ENCODE measurements at regions not wholly inside any gene's neighbourhood (a gene's known extent, or its start where the extent isn't known, plus 50 kb on each side); places are given as distances from the start of the nearest gene placed in this dataset.
"Not testable (repeated sequence)": the region's sequence is repeated elsewhere in the genome, so short reads cannot be mapped to it uniquely, and the experiment has no call there.

DNA sequence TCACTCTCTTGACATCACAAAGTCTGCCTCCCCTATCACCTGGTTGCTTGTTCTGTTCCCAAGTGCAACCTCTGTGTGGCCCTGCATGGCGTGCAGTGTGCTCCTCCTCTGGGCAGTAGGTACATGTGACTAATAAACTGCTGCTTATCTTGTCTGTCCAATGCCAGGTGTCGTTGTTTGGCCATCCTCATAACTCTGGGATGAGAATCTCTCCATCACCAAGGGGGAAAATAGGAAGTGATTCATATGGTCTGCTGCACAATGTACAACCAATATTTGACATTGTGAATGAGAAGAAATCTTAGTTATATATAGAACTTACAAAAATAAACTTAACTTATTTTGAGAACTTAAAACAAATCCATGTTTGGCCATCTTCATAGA lies 135.2 kb downstream of the INHBA start:
- TF ChIP-seq, protein P1, sequence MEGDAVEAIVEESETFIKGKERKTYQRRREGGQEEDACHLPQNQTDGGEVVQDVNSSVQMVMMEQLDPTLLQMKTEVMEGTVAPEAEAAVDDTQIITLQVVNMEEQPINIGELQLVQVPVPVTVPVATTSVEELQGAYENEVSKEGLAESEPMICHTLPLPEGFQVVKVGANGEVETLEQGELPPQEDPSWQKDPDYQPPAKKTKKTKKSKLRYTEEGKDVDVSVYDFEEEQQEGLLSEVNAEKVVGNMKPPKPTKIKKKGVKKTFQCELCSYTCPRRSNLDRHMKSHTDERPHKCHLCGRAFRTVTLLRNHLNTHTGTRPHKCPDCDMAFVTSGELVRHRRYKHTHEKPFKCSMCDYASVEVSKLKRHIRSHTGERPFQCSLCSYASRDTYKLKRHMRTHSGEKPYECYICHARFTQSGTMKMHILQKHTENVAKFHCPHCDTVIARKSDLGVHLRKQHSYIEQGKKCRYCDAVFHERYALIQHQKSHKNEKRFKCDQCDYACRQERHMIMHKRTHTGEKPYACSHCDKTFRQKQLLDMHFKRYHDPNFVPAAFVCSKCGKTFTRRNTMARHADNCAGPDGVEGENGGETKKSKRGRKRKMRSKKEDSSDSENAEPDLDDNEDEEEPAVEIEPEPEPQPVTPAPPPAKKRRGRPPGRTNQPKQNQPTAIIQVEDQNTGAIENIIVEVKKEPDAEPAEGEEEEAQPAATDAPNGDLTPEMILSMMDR (IDR thresholded peaks at IDR 0.05; ENCODE audit: extremely low read depth, insufficient read depth, missing control alignments), result no peak
- in situ Hi-C loops (cut with MboI; ENCODE audit: low pct_unique_long_range_greater_than_20kb, low sequenced_read_pairs, unreplicated experiment), result no loop called here
- no peak for DNase-seq (ENCODE audit: low spot score)

DNA sequence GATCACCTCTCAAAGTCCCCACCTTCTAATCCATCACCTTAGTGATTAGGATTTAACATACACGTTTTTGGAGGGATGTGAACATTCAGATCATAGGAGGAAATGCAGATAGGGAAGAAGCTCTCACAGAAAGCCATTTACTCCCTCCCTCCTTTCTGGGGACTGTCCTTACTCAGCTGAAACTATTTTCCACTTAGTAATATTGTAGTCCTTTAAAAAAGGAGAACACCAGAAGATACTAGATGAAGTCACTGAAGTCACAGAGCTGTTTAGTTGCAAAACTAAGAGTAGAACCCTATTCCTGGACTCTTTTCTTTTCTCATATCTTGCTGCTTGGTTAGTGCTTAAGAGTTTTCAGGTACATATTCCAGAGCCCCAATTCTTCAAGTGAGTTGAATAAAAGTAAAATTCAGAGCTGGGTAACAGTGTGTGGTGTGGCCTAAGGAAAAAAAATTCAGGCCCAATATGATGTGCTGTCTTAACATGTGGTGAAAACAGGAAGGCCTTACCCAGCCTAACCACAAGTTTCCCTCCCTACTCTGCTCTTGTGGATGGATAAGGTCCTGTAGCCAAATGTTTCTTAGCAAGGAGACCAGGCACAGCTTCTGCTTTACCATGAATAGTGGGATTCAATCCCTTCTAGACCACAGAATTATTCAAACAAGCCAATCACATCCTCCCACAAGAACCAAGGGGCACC lies 135.7 kb downstream of the INHBA start:
- no peak for DNase-seq (ENCODE audit: low spot score)
- in situ Hi-C loops (cut with MboI; ENCODE audit: low pct_unique_long_range_greater_than_20kb, low sequenced_read_pairs, unreplicated experiment), result no loop called here
- TF ChIP-seq, protein P1 (IDR thresholded peaks at IDR 0.05; ENCODE audit: extremely low read depth, insufficient read depth, missing control alignments), result no peak

DNA sequence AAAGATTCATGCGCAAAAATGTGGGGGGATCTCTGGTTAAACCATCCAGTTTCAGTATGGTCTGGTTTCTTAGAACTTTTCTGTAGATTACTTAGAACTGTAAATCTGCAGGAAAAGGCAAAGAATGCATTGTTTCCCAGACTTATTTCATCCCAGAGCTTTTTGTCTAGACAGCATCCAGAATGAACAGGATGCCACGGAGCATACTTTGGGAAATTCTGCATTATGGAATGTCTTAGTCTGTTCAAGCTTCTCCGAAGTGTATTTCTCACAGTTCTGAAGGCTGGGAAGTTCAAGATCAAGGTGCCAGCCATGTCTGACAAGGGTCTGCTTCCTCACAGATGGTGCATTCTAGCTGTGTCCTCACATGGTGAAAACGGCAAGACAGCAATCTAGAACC lies 136.3 kb downstream of the INHBA start:
- TF ChIP-seq, protein P1 (IDR thresholded peaks at IDR 0.05; ENCODE audit: extremely low read depth, insufficient read depth, missing control alignments), result no peak
- in situ Hi-C loops (cut with MboI; ENCODE audit: low pct_unique_long_range_greater_than_20kb, low sequenced_read_pairs, unreplicated experiment), result no loop called here
- DNase-seq (ENCODE audit: low spot score), result no peak

- TF ChIP-seq, protein P1 (IDR thresholded peaks at IDR 0.05; ENCODE audit: extremely low read depth, insufficient read depth, missing control alignments), result no peak
- in situ Hi-C loops (cut with MboI; ENCODE audit: low pct_unique_long_range_greater_than_20kb, low sequenced_read_pairs, unreplicated experiment), result no loop called here
- no peak for DNase-seq (ENCODE audit: low spot score)
Measured at GRCh38 chr7:41565655-41566054, 137.2 kb downstream of the INHBA start.

DNA sequence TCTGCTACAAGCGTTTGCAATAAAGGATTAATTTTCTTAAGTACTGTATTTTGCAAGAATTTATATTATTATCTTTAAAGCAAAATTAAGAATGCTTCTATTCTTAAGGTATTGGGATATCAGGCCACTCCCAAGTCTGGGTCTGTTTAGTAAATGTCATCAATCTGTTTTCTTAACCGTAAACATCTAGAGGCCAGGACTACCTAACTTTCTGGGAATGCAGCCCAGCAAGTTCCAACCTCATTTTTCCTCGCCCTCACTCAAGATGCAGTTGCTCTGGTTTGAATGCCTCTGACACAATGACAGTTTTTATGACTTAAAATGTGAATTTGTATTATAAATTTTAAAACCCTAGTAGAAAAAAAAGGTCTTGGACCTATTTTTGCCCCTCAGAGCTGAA lies 143.5 kb downstream of the INHBA start:
- TF ChIP-seq, protein P1 (IDR thresholded peaks at IDR 0.05; ENCODE audit: extremely low read depth, insufficient read depth, missing control alignments), result no peak
- no peak for DNase-seq (ENCODE audit: low spot score)
- in situ Hi-C loops (cut with MboI; ENCODE audit: low pct_unique_long_range_greater_than_20kb, low sequenced_read_pairs, unreplicated experiment), result no loop called here

GRCh38 chr7:41554481-41554880 lies 148.4 kb downstream of the INHBA start:
- TF ChIP-seq, protein P1 (IDR thresholded peaks at IDR 0.05; ENCODE audit: extremely low read depth, insufficient read depth, missing control alignments), result no peak
- in situ Hi-C loops (cut with MboI; ENCODE audit: low pct_unique_long_range_greater_than_20kb, low sequenced_read_pairs, unreplicated experiment), result no loop called here
- DNase-seq (ENCODE audit: low spot score), result no peak

DNA sequence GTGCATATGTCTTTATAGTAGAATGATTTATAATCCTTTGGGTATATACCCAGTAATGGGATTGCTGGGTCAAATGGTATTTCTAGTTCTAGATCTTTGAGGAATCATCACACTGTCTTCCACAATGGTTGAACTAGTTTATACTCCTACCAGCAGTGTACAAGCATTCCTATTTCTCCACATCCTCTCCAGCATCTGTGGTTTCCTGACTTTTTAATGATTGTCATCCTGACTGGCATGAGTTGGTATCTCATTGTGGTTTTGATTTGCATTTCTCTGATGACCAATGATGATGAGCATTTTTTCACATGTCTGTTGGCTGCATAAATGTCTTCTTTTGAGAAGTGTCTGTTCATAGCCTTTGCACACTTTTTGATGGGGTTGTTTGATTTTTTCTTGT lies 152.8 kb downstream of the INHBA start:
- DNase-seq (ENCODE audit: low spot score); in situ Hi-C loops (cut with MboI; ENCODE audit: low pct_unique_long_range_greater_than_20kb, low sequenced_read_pairs, unreplicated experiment): not testable (repeated sequence)
